H1 (cell line): ENCODE measurements at regions not wholly inside any gene's neighbourhood (a gene's known extent, or its start where the extent isn't known, plus 50 kb on each side); places are given as distances from the start of the nearest gene placed in this dataset.

Experiments
- CTCF ChIA-PET: fragments of 300-600 bp; sonication (Branson Sonifier 250); formaldehyde crosslinking; loops from one replicate; lab custom pipeline; 2021; ENCODE audit not compliant: partially characterized antibody; lab: Charles Lee
- POLR2A ChIA-PET: fragments of 300-600 bp; sonication (Branson Sonifier 250); formaldehyde crosslinking; loops from one replicate; lab custom pipeline; 2021; ENCODE audit warnings: inconsistent platforms; ENCODE audit not compliant: partially characterized antibody; lab: Charles Lee
- DNase-seq, 2 experiments: peaks; one replicate each; pipeline versions ENCODE4 v3.0.0 to v3.0.0-alpha.2; 2010 to 2022; ENCODE audit warnings: low spot score in 2 of 2, low read depth in 1 of 2, mixed read lengths in 1 of 2
- FAIRE-seq: peaks from 2 replicates; lab custom pipeline; 2011; peaks lifted over from hg19 to GRCh38; lab: Jason Lieb, UNC
- H2AFZ ChIP-seq: 2 replicates; pipeline ENCODE4 v1.8.1; 2012; ENCODE audit warnings: low read length, inconsistent platforms
- H2AK5ac ChIP-seq: 2 replicates; pipeline ENCODE4 v1.6.1; 2013; ENCODE audit warnings: low read depth, low read length
- H2BK120ac ChIP-seq: replicated peaks from 2 replicates; pipeline ENCODE3; 2013; ENCODE audit warnings: low read depth, low read length, inconsistent platforms
- H2BK12ac ChIP-seq: 2 replicates; pipeline ENCODE4 v1.6.1; 2013; ENCODE audit warnings: low read depth, low read length
- H2BK15ac ChIP-seq: 2 replicates; pipeline ENCODE4 v1.6.1; 2013; ENCODE audit warnings: low read length
- H2BK20ac ChIP-seq: 2 replicates; pipeline ENCODE4 v1.6.1; 2013; ENCODE audit warnings: low read length
- H2BK5ac ChIP-seq: 2 replicates; pipeline ENCODE4 v1.6.1; 2013; ENCODE audit warnings: low read depth, low read length
- H3K14ac ChIP-seq: 2 replicates; pipeline ENCODE4 v1.6.1; 2013; ENCODE audit warnings: inconsistent platforms; ENCODE audit not compliant: insufficient read length
- H3K18ac ChIP-seq: 2 replicates; pipeline ENCODE4 v1.6.1; 2013; ENCODE audit warnings: low read length; ENCODE audit errors: extremely low read depth
- H3K23ac ChIP-seq: 2 replicates; pipeline ENCODE4 v1.6.1; 2013; ENCODE audit warnings: inconsistent platforms; ENCODE audit not compliant: insufficient read length
- H3K23me2 ChIP-seq: 2 replicates; pipeline ENCODE4 v1.6.1; 2013; ENCODE audit warnings: low read depth, low read length
- H3K27ac ChIP-seq: 2 replicates; pipeline ENCODE4 v1.6.1; 2011; ENCODE audit warnings: low read depth, low read length, inconsistent platforms
- H3K27me3 ChIP-seq, 4 experiments: replicated peaks in 1 of 4; 1 replicate in 1 of 4; 2 replicates in 3 of 4; pipeline versions ENCODE4 v1.6.1 to v1.8.1; 2011 to 2013; ENCODE audit warnings: low read length in 3 of 4, mild to moderate bottlenecking in 3 of 4, inconsistent platforms in 2 of 4, mixed read lengths in 2 of 4, moderate library complexity in 1 of 4; ENCODE audit not compliant: control insufficient read depth in 3 of 4, insufficient read depth in 3 of 4; ENCODE audit errors: extremely low read depth in 1 of 4
- H3K36me3 ChIP-seq, 4 experiments: 2 replicates each; pipeline versions ENCODE4 v1.6.1 to v1.8.1; 2011 to 2013; ENCODE audit warnings: mild to moderate bottlenecking in 4 of 4, low read length in 3 of 4, moderate library complexity in 2 of 4, control low read depth in 1 of 4, inconsistent platforms in 1 of 4; ENCODE audit not compliant: insufficient read depth in 4 of 4, control insufficient read depth in 2 of 4
- H3K4ac ChIP-seq: replicated peaks from 2 replicates; pipeline ENCODE3; 2013; ENCODE audit warnings: low read length, low read depth, mixed read lengths, inconsistent platforms; ENCODE audit not compliant: insufficient read length
- H3K4me1 ChIP-seq, 4 experiments: replicated peaks in 1 of 4; 1 replicate in 1 of 4; 2 replicates in 3 of 4; pipeline versions ENCODE4 v1.6.1 to v1.8.1; 2011 to 2013; ENCODE audit warnings: low read length in 3 of 4, inconsistent platforms in 2 of 4, mixed read lengths in 1 of 4; ENCODE audit not compliant: insufficient read depth in 4 of 4, control insufficient read depth in 3 of 4
- H3K4me2 ChIP-seq, 2 experiments: 2 replicates each; pipeline versions ENCODE4 v1.6.1 to v1.8.1; 2011 to 2013; ENCODE audit warnings: low read depth in 2 of 2, low read length in 2 of 2, control low read depth in 1 of 2, inconsistent platforms in 1 of 2, mild to moderate bottlenecking in 1 of 2; ENCODE audit not compliant: insufficient read depth in 1 of 2
- H3K4me3 ChIP-seq, 4 experiments: fragments of 200-600, 300-600 bp in 1 of 4; sonication (generic), shearing (Covaris generic), sonication (Bioruptor Twin) in 1 of 4; 2 replicates each; pipeline versions ENCODE4 v1.5.1 to v1.8.1; 2011 to 2016; ENCODE audit warnings: low read length in 4 of 4, low read depth in 3 of 4, control low read depth in 2 of 4, inconsistent platforms in 2 of 4, mild to moderate bottlenecking in 2 of 4, mixed read lengths in 1 of 4, moderate library complexity in 1 of 4; ENCODE audit not compliant: insufficient read depth in 2 of 4; ENCODE audit errors: extremely low read depth in 1 of 4
- H3K56ac ChIP-seq: replicated peaks from 2 replicates; pipeline ENCODE3; 2013; ENCODE audit warnings: low read depth, mild to moderate bottlenecking, mixed read lengths, low read length, inconsistent platforms; ENCODE audit not compliant: insufficient read length
- H3K79me1 ChIP-seq: 2 replicates; pipeline ENCODE4 v1.6.1; 2013; ENCODE audit warnings: low read depth, low read length, control low read depth
- H3K79me2 ChIP-seq, 2 experiments: 2 replicates each; pipeline versions ENCODE4 v1.6.1 to v1.8.1; 2012 to 2013; ENCODE audit warnings: low read length in 2 of 2, mild to moderate bottlenecking in 2 of 2, inconsistent platforms in 1 of 2; ENCODE audit not compliant: insufficient read depth in 2 of 2, control insufficient read depth in 1 of 2
- H3K9ac ChIP-seq, 4 experiments: replicated peaks in 1 of 4; 1 replicate in 1 of 4; 2 replicates in 3 of 4; pipeline versions ENCODE4 v1.6.1 to v1.8.1; 2011 to 2013; ENCODE audit warnings: low read depth in 3 of 4, low read length in 3 of 4, control low read depth in 2 of 4, mild to moderate bottlenecking in 2 of 4, moderate library complexity in 2 of 4, inconsistent platforms in 1 of 4; ENCODE audit errors: extremely low read depth in 1 of 4
- H3K9me3 ChIP-seq, 2 experiments: 2 replicates each; pipeline versions ENCODE4 v1.6.1 to v1.8.1; 2012 to 2013; ENCODE audit warnings: mild to moderate bottlenecking in 2 of 2, moderate library complexity in 2 of 2, control low read depth in 1 of 2, inconsistent platforms in 1 of 2, low read depth in 1 of 2, low read length in 1 of 2, mixed read lengths in 1 of 2; ENCODE audit not compliant: insufficient read depth in 2 of 2
- H4K20me1 ChIP-seq, 2 experiments: replicated peaks in 1 of 2; 2 replicates each; pipeline versions ENCODE3 to v1.8.1; 2011 to 2013; ENCODE audit warnings: inconsistent platforms in 2 of 2, low read length in 2 of 2, mild to moderate bottlenecking in 1 of 2; ENCODE audit not compliant: insufficient read depth in 2 of 2, control insufficient read depth in 1 of 2
- H4K5ac ChIP-seq: 2 replicates; pipeline ENCODE4 v1.6.1; 2013; ENCODE audit warnings: low read length, low read depth, mixed read lengths, inconsistent platforms; ENCODE audit not compliant: insufficient read length
- H4K8ac ChIP-seq: 2 replicates; pipeline ENCODE4 v1.8.0; 2013; ENCODE audit warnings: mild to moderate bottlenecking, moderate library complexity, low read length, inconsistent platforms; ENCODE audit not compliant: insufficient read depth; ENCODE audit errors: extremely low read depth
- H4K91ac ChIP-seq: replicated peaks from 2 replicates; pipeline ENCODE3; 2013; ENCODE audit warnings: low read length, mixed read lengths, inconsistent platforms; ENCODE audit not compliant: insufficient read length
- CEBPB ChIP-seq: IDR thresholded peaks from 2 replicates; pipeline ENCODE4 v1.6.1; 2012; ENCODE audit warnings: low read depth, low read length
- CHD1 ChIP-seq: IDR thresholded peaks from 2 replicates; pipeline ENCODE4 v1.6.1; 2012; ENCODE audit warnings: low read depth, low read length, improper control_type of control experiment
- HDAC2 ChIP-seq, 2 experiments: fragments of 300-600 bp in 1 of 2; sonication (generic) in 1 of 2; IDR thresholded peaks; 2 replicates each; pipeline ENCODE4 v1.6.1; 2011 to 2012; ENCODE audit warnings: low read depth in 2 of 2, low read length in 2 of 2, mild to moderate bottlenecking in 2 of 2, moderate library complexity in 2 of 2, borderline replicate concordance in 1 of 2, inconsistent platforms in 1 of 2
- POLR2AphosphoS5 ChIP-seq: IDR thresholded peaks from 2 replicates; pipeline ENCODE4 v1.6.1; 2011; ENCODE audit warnings: low read depth, low read length
- SAP30 ChIP-seq: fragments of 300-600 bp; sonication (generic); IDR thresholded peaks from 2 replicates; pipeline ENCODE4 v1.7.1; 2012; ENCODE audit warnings: low read length, moderate library complexity, mild to moderate bottlenecking, inconsistent platforms; ENCODE audit not compliant: insufficient read depth, insufficient replicate concordance
- TCF12 ChIP-seq: IDR thresholded peaks from 2 replicates; pipeline ENCODE4 v1.6.1; 2011; ENCODE audit warnings: low read depth, mild to moderate bottlenecking, low read length
- ZNF274 ChIP-seq: IDR thresholded peaks from 2 replicates; pipeline ENCODE4 v1.7.0; 2012; ENCODE audit warnings: low read length, borderline replicate concordance; ENCODE audit errors: extremely low read depth
- WGBS, 2 experiments: shearing (Covaris generic) in 1 of 2; methylation state at CpG; one replicate each; pipeline versions ENCODE4 v1.1.6 to v1.1.7; 2013 to 2015; ENCODE audit warnings: low lambda C conversion rate in 2 of 2, mixed read lengths in 2 of 2, inconsistent platforms in 1 of 2, low coverage in 1 of 2, missing lambda C conversion rate in 1 of 2; ENCODE audit not compliant: insufficient replicate concordance in 2 of 2, insufficient coverage in 1 of 2, insufficient read length in 1 of 2; ENCODE audit errors: extremely low coverage in 1 of 2, missing lambda C conversion rate in 1 of 2; 5-methylcytosine and 5-hydroxymethylcytosine counted together

- Histone ChIP-seq H3K4me3 (no peak overlapping the region), H2BK5ac (no peak overlapping the region), H3K18ac (no peak overlapping the region), H3K4me1 (no peaks in the 10 kb centered on the region), H2BK15ac (no peak overlapping the region), H3K4me2 (no peak overlapping the region), H3K79me2 (no peaks in the 10 kb centered on the region), H2BK12ac (no peak overlapping the region), H3K9ac (no peak overlapping the region), H4K5ac (no peak overlapping the region), H2AFZ (no peak overlapping the region), H2AK5ac (no peak overlapping the region), H3K27me3 (no peaks in the 10 kb centered on the region), H3K56ac (no peak overlapping the region), H4K20me1 (no peaks in the 10 kb centered on the region), H3K27ac (no peak overlapping the region), H3K14ac (no peak overlapping the region), H4K8ac (no peak overlapping the region), H3K9me3 (no peaks in the 10 kb centered on the region), H3K23ac (no peak overlapping the region), H3K79me1 (no peaks in the 10 kb centered on the region), H3K23me2 (no peaks in the 10 kb centered on the region), H2BK120ac (no peak overlapping the region), H2BK20ac (no peak overlapping the region), H3K4ac (no peak overlapping the region), H4K91ac (no peak overlapping the region), H3K36me3 (no peaks in the 10 kb centered on the region)
- no peak for FAIRE-seq
- POLR2A ChIA-PET: no interaction called here
- no peak for DNase-seq
- CTCF ChIA-PET: no interaction called here
- 92% methylated on average over 2 of the region's 2 CpGs; no CpG with 5 or more reads in 1 of the 2 experiments for WGBS, 2 experiments
- TF ChIP-seq SAP30 (no peak), CEBPB (no peak), TCF12 (no peak), ZNF274 (no peak), CHD1 (no peak), POLR2AphosphoS5 (no peak), HDAC2 (IDR thresholded peaks at IDR 0.05; ENCODE audit: borderline replicate concordance in 1 of 2, low read depth in 2 of 2, low read length in 2 of 2) (no peak)
Observed at GRCh38 chr13:47539317-47539716, 461.8 kb downstream of the SUCLA2 start.
